ENCODE measurements at regions not wholly inside any gene's neighbourhood (a gene's known extent, or its start where the extent isn't known, plus 50 kb on each side); places are given as distances from the start of the nearest gene placed in this dataset.
"Not testable (repeated sequence)": the region's sequence is repeated elsewhere in the genome, so short reads cannot be mapped to it uniquely, and the experiment has no call there.

- DNase-seq = no peak
- H3K27me3 Mint-ChIP-seq = peaks cover 6% of the 10 kb centered on the region
- ChIA-PET POLR2A (no interaction called here), CTCF (no interaction called here)
- no peak overlapping the region for H3K27ac Mint-ChIP-seq
- no peaks in the 10 kb centered on the region for H3K36me3 Mint-ChIP-seq (ENCODE audit: low read depth)
- no peaks in the 10 kb centered on the region for H3K4me1 Mint-ChIP-seq
- H3K9me3 Mint-ChIP-seq = no peaks in the 10 kb centered on the region
- no peak overlapping the region for H3K4me3 Mint-ChIP-seq
Measured at GRCh38 chr1:60924964-60925798, 157.2 kb upstream of the NFIA start.

GRCh38 chr1:60924165-60924564, 158.2 kb upstream of the NFIA start:
- no peak overlapping the region for H3K4me3 Mint-ChIP-seq
- ChIA-PET CTCF (no interaction called here), POLR2A (no interaction called here)
- no peaks in the 10 kb centered on the region for H3K4me1 Mint-ChIP-seq
- H3K36me3 Mint-ChIP-seq (ENCODE audit: low read depth) = no peaks in the 10 kb centered on the region
- no peaks in the 10 kb centered on the region for H3K9me3 Mint-ChIP-seq
- H3K27me3 Mint-ChIP-seq = peaks cover 6% of the 10 kb centered on the region
- no peak for DNase-seq
- H3K27ac Mint-ChIP-seq = no peak overlapping the region

GRCh38 chr1:60923389-60924087, 158.8 kb upstream of the NFIA start:
- Mint-ChIP-seq H3K9me3 (no peaks in the 10 kb centered on the region), H3K4me3 (no peak overlapping the region), H3K4me1 (no peaks in the 10 kb centered on the region), H3K36me3 (ENCODE audit: low read depth) (no peaks in the 10 kb centered on the region), H3K27me3 (peaks cover 6% of the 10 kb centered on the region), H3K27ac (no peak overlapping the region)
- no peak for DNase-seq
- CTCF ChIA-PET = no interaction called here
- POLR2A ChIA-PET = no interaction called here

- POLR2A ChIA-PET = no interaction called here
- Mint-ChIP-seq H3K27me3 (peaks cover 6% of the 10 kb centered on the region), H3K9me3 (no peaks in the 10 kb centered on the region), H3K36me3 (ENCODE audit: low read depth) (no peaks in the 10 kb centered on the region), H3K27ac (no peak overlapping the region), H3K4me3 (no peak overlapping the region), H3K4me1 (no peaks in the 10 kb centered on the region)
- CTCF ChIA-PET = no interaction called here
- DNase-seq = no peak
Measured at GRCh38 chr1:60922304-60922703, 160.1 kb upstream of the NFIA start.

- CTCF ChIA-PET = no interaction called here
Measured at GRCh38 chr1:60921175-60921574, 161.2 kb upstream of the NFIA start.

GRCh38 chr1:60920561-60920960, 161.8 kb upstream of the NFIA start:
- no peaks in the 10 kb centered on the region for H3K36me3 Mint-ChIP-seq (ENCODE audit: low read depth)
- POLR2A ChIA-PET = no interaction called here
- H3K27ac Mint-ChIP-seq = no peak overlapping the region
- H3K4me3 Mint-ChIP-seq = no peak overlapping the region
- H3K9me3 Mint-ChIP-seq = no peaks in the 10 kb centered on the region
- DNase-seq = no peak
- H3K4me1 Mint-ChIP-seq = no peaks in the 10 kb centered on the region
- H3K27me3 Mint-ChIP-seq = peaks cover 2% of the 10 kb centered on the region
- CTCF ChIA-PET = no interaction called here

More at GRCh38 chr1:60921175-60921574, 161.2 kb upstream of the NFIA start:
- no peak for DNase-seq
- no peaks in the 10 kb centered on the region for H3K36me3 Mint-ChIP-seq (ENCODE audit: low read depth)
- H3K4me1 Mint-ChIP-seq = no peaks in the 10 kb centered on the region
- no peak overlapping the region for H3K27ac Mint-ChIP-seq
- POLR2A ChIA-PET = no interaction called here
- H3K27me3 Mint-ChIP-seq = peaks cover 2% of the 10 kb centered on the region
- no peaks in the 10 kb centered on the region for H3K9me3 Mint-ChIP-seq
- no peak overlapping the region for H3K4me3 Mint-ChIP-seq

GRCh38 chr1:60918867-60919266, 163.5 kb upstream of the NFIA start:
- POLR2A ChIA-PET = no interaction called here
- Mint-ChIP-seq H3K4me3 (no peak overlapping the region), H3K27me3 (peaks cover 2% of the 10 kb centered on the region), H3K36me3 (ENCODE audit: low read depth) (no peaks in the 10 kb centered on the region), H3K4me1 (no peaks in the 10 kb centered on the region), H3K27ac (no peak overlapping the region), H3K9me3 (no peaks in the 10 kb centered on the region)
- DNase-seq = no peak
- CTCF ChIA-PET = no interaction called here

GRCh38 chr1:60916906-60917305, 165.5 kb upstream of the NFIA start:
- H3K27me3 Mint-ChIP-seq = peaks cover 8% of the 10 kb centered on the region
- CTCF ChIA-PET = no interaction called here
- H3K4me1 Mint-ChIP-seq = no peaks in the 10 kb centered on the region
- H3K9me3 Mint-ChIP-seq = no peaks in the 10 kb centered on the region
- H3K27ac Mint-ChIP-seq = no peak overlapping the region
- no peak overlapping the region for H3K4me3 Mint-ChIP-seq
- no peak for DNase-seq
- no peaks in the 10 kb centered on the region for H3K36me3 Mint-ChIP-seq (ENCODE audit: low read depth)
- POLR2A ChIA-PET = no interaction called here

GRCh38 chr1:60916199-60916598, 166.2 kb upstream of the NFIA start:
- H3K36me3 Mint-ChIP-seq (ENCODE audit: low read depth) = no peaks in the 10 kb centered on the region

GRCh38 chr1:60915441-60915840, 166.9 kb upstream of the NFIA start:
- Mint-ChIP-seq H3K36me3 (ENCODE audit: low read depth) (no peaks in the 10 kb centered on the region), H3K4me1 (no peaks in the 10 kb centered on the region), H3K27me3 (peaks cover 12% of the 10 kb centered on the region), H3K27ac (no peak overlapping the region), H3K4me3 (no peak overlapping the region), H3K9me3 (no peaks in the 10 kb centered on the region)
- DNase-seq = no peak
- CTCF ChIA-PET = no interaction called here
- POLR2A ChIA-PET = no interaction called here

More at GRCh38 chr1:60916199-60916598, 166.2 kb upstream of the NFIA start:
- H3K4me3 Mint-ChIP-seq = no peak overlapping the region
- ChIA-PET CTCF (no interaction called here), POLR2A (no interaction called here)
- H3K27me3 Mint-ChIP-seq = peaks cover 9% of the 10 kb centered on the region
- no peaks in the 10 kb centered on the region for H3K4me1 Mint-ChIP-seq
- DNase-seq = no peak
- H3K27ac Mint-ChIP-seq = no peak overlapping the region
- no peaks in the 10 kb centered on the region for H3K9me3 Mint-ChIP-seq

GRCh38 chr1:60914982-60915381, 167.4 kb upstream of the NFIA start:
- ChIA-PET POLR2A (no interaction called here), CTCF (no interaction called here)
- no peak overlapping the region for H3K4me3 Mint-ChIP-seq
- H3K9me3 Mint-ChIP-seq = no peaks in the 10 kb centered on the region
- H3K36me3 Mint-ChIP-seq (ENCODE audit: low read depth) = no peaks in the 10 kb centered on the region
- peaks cover 12% of the 10 kb centered on the region for H3K27me3 Mint-ChIP-seq
- H3K4me1 Mint-ChIP-seq = no peaks in the 10 kb centered on the region
- no peak for DNase-seq
- no peak overlapping the region for H3K27ac Mint-ChIP-seq

GRCh38 chr1:60913708-60914107, 168.7 kb upstream of the NFIA start:
- H3K36me3 Mint-ChIP-seq (ENCODE audit: low read depth); H3K4me3 Mint-ChIP-seq; POLR2A ChIA-PET; H3K27ac Mint-ChIP-seq; H3K9me3 Mint-ChIP-seq; H3K4me1 Mint-ChIP-seq; DNase-seq; CTCF ChIA-PET: not testable (repeated sequence)
- peaks cover 12% of the 10 kb centered on the region for H3K27me3 Mint-ChIP-seq

GRCh38 chr1:60913039-60913438, 169.3 kb upstream of the NFIA start:
- no peaks in the 10 kb centered on the region for H3K36me3 Mint-ChIP-seq (ENCODE audit: low read depth)
- H3K27me3 Mint-ChIP-seq = peaks cover 12% of the 10 kb centered on the region
- no peaks in the 10 kb centered on the region for H3K4me1 Mint-ChIP-seq
- no peak for DNase-seq
- no peak overlapping the region for H3K4me3 Mint-ChIP-seq
- no peak overlapping the region for H3K27ac Mint-ChIP-seq
- H3K9me3 Mint-ChIP-seq = no peaks in the 10 kb centered on the region
- ChIA-PET POLR2A (no interaction called here), CTCF (no interaction called here)
